ENCODE measurements at regions not wholly inside any gene's neighbourhood (a gene's known extent, or its start where the extent isn't known, plus 50 kb on each side); places are given as distances from the start of the nearest gene placed in this dataset.

GRCh38 chr10:81472927-81473470, 402.0 kb upstream of the NRG3 start:
- no peak for TF ChIP-seq ZFP3 (CRISPR knock-in tag; IDR thresholded peaks at IDR 0.05)
- no peak for TF ChIP-seq ISL1 (CRISPR knock-in tag; IDR thresholded peaks at IDR 0.05)
- no peak for TF ChIP-seq GLIS3 (CRISPR knock-in tag; IDR thresholded peaks at IDR 0.05)
- no peak for TF ChIP-seq ARNTL (CRISPR knock-in tag; IDR thresholded peaks at IDR 0.05; ENCODE audit: borderline replicate concordance, low read depth)
- TF ChIP-seq ZNF8 (CRISPR knock-in tag; IDR thresholded peaks at IDR 0.05): no peak
- TF ChIP-seq CSDC2 (CRISPR knock-in tag; IDR thresholded peaks at IDR 0.05): no peak
- TF ChIP-seq OSR1 (CRISPR knock-in tag; IDR thresholded peaks at IDR 0.05): no peak
- no peak for TF ChIP-seq ZNF565 (CRISPR knock-in tag; conservative IDR thresholded peaks at IDR 0.05; ENCODE audit: low read depth)
- no peak for TF ChIP-seq TCF4 (CRISPR knock-in tag; IDR thresholded peaks at IDR 0.05; ENCODE audit: borderline replicate concordance)
- no peak for TF ChIP-seq ZC3H10 (CRISPR knock-in tag; IDR thresholded peaks at IDR 0.05)
- no peak for TF ChIP-seq TOX (CRISPR knock-in tag; IDR thresholded peaks at IDR 0.05; ENCODE audit: borderline replicate concordance)
- TF ChIP-seq PPARA (CRISPR knock-in tag; IDR thresholded peaks at IDR 0.05; ENCODE audit: borderline replicate concordance): no peak
- no peak for TF ChIP-seq ESRRG (CRISPR knock-in tag; IDR thresholded peaks at IDR 0.05)
- ATAC-seq: no peak

GRCh38 chr10:81473755-81474154, 401.2 kb upstream of the NRG3 start:
- no peak for TF ChIP-seq CSDC2 (CRISPR knock-in tag; IDR thresholded peaks at IDR 0.05)
- no peak for TF ChIP-seq TOX (CRISPR knock-in tag; IDR thresholded peaks at IDR 0.05; ENCODE audit: borderline replicate concordance)
- TF ChIP-seq ZNF565 (CRISPR knock-in tag; conservative IDR thresholded peaks at IDR 0.05; ENCODE audit: low read depth): no peak
- no peak for ATAC-seq

DNA sequence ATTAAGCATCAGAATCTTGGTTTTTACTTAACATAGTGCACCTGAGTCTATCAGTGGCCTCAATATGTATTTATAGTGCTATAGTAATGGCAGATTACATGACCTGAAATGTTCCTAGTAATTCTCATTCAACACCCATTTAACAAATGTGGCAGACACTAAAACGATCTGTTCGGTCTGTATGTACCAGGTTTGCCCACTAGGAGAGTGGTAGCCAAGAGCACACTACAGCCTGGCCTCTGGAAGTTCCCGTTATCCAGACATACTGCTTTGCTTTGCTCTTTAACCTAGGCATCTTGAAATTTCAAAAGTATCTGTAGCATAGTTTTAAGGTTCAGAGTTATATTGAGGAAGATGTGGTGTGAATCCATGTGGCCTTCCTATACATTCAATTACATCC, 395.7 kb upstream of the NRG3 start:
- TF ChIP-seq PATZ1 (CRISPR knock-in tag; IDR thresholded peaks at IDR 0.05; ENCODE audit: borderline replicate concordance) (no peak), ZFP3 (CRISPR knock-in tag; IDR thresholded peaks at IDR 0.05) (no peak), ISL1 (CRISPR knock-in tag; IDR thresholded peaks at IDR 0.05) (no peak), TCF4 (CRISPR knock-in tag; IDR thresholded peaks at IDR 0.05; ENCODE audit: borderline replicate concordance) (no peak), GLIS3 (CRISPR knock-in tag; IDR thresholded peaks at IDR 0.05) (no peak), ZNF565 (CRISPR knock-in tag; conservative IDR thresholded peaks at IDR 0.05; ENCODE audit: low read depth) (no peak), ZNF8 (CRISPR knock-in tag; IDR thresholded peaks at IDR 0.05) (no peak), ESRRG (CRISPR knock-in tag; IDR thresholded peaks at IDR 0.05) (no peak), POU6F1 (CRISPR knock-in tag; IDR thresholded peaks at IDR 0.05; ENCODE audit: borderline replicate concordance, low read depth) (no peak), ZFP30 (CRISPR knock-in tag; IDR thresholded peaks at IDR 0.05) (no peak)
- TF ChIP-seq, protein P1, sequence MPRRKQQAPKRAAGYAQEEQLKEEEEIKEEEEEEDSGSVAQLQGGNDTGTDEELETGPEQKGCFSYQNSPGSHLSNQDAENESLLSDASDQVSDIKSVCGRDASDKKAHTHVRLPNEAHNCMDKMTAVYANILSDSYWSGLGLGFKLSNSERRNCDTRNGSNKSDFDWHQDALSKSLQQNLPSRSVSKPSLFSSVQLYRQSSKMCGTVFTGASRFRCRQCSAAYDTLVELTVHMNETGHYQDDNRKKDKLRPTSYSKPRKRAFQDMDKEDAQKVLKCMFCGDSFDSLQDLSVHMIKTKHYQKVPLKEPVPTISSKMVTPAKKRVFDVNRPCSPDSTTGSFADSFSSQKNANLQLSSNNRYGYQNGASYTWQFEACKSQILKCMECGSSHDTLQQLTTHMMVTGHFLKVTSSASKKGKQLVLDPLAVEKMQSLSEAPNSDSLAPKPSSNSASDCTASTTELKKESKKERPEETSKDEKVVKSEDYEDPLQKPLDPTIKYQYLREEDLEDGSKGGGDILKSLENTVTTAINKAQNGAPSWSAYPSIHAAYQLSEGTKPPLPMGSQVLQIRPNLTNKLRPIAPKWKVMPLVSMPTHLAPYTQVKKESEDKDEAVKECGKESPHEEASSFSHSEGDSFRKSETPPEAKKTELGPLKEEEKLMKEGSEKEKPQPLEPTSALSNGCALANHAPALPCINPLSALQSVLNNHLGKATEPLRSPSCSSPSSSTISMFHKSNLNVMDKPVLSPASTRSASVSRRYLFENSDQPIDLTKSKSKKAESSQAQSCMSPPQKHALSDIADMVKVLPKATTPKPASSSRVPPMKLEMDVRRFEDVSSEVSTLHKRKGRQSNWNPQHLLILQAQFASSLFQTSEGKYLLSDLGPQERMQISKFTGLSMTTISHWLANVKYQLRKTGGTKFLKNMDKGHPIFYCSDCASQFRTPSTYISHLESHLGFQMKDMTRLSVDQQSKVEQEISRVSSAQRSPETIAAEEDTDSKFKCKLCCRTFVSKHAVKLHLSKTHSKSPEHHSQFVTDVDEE (CRISPR knock-in tag; IDR thresholded peaks at IDR 0.05): no peak

DNA sequence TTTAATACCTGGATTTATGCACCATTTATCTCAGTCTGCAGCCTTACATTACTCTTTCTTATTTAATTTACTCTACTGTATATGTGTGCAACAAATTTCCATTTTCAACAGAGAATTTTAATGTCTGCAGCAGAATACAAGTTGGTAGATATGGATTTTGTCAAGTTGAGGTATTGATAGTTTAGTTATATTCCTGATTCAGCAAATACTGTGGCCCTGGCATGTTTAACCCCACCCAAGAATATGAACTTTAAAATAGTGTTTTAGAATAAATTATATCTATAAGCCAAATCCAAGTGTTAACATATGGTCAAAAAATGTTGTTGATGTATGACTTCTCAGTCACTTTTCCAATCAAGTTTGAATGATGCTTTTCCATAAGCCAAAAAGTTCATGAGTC, 378.4 kb upstream of the NRG3 start:
- TF ChIP-seq PATZ1 (CRISPR knock-in tag; IDR thresholded peaks at IDR 0.05; ENCODE audit: borderline replicate concordance) (no peak), POU6F1 (CRISPR knock-in tag; IDR thresholded peaks at IDR 0.05; ENCODE audit: borderline replicate concordance, low read depth) (no peak), TOX (CRISPR knock-in tag; IDR thresholded peaks at IDR 0.05; ENCODE audit: borderline replicate concordance) (no peak), TCF4 (CRISPR knock-in tag; IDR thresholded peaks at IDR 0.05; ENCODE audit: borderline replicate concordance) (no peak), SNAI2 (CRISPR knock-in tag; IDR thresholded peaks at IDR 0.05) (no peak), ZNF70 (CRISPR knock-in tag; IDR thresholded peaks at IDR 0.05) (no peak), ZNF8 (CRISPR knock-in tag; IDR thresholded peaks at IDR 0.05) (no peak), CSDC2 (CRISPR knock-in tag; IDR thresholded peaks at IDR 0.05) (no peak), ZC3H10 (CRISPR knock-in tag; IDR thresholded peaks at IDR 0.05) (no peak), ARNTL (CRISPR knock-in tag; IDR thresholded peaks at IDR 0.05; ENCODE audit: borderline replicate concordance, low read depth) (no peak), BACH2 (CRISPR knock-in tag; IDR thresholded peaks at IDR 0.05; ENCODE audit: borderline replicate concordance) (no peak), PPARA (CRISPR knock-in tag; IDR thresholded peaks at IDR 0.05; ENCODE audit: borderline replicate concordance) (no peak)
- TF ChIP-seq, protein P2, sequence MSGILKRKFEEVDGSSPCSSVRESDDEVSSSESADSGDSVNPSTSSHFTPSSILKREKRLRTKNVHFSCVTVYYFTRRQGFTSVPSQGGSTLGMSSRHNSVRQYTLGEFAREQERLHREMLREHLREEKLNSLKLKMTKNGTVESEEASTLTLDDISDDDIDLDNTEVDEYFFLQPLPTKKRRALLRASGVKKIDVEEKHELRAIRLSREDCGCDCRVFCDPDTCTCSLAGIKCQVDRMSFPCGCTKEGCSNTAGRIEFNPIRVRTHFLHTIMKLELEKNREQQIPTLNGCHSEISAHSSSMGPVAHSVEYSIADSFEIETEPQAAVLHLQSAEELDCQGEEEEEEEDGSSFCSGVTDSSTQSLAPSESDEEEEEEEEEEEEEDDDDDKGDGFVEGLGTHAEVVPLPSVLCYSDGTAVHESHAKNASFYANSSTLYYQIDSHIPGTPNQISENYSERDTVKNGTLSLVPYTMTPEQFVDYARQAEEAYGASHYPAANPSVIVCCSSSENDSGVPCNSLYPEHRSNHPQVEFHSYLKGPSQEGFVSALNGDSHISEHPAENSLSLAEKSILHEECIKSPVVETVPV (CRISPR knock-in tag; IDR thresholded peaks at IDR 0.05): no peak
- no peak for ATAC-seq

More for the DNA sequence above, 395.7 kb upstream of the NRG3 start:
- no peak for ATAC-seq
